ENCODE measurements at regions not wholly inside any gene's neighbourhood (a gene's known extent, or its start where the extent isn't known, plus 50 kb on each side); places are given as distances from the start of the nearest gene placed in this dataset.

- DNase-seq, result no peak
Measured at GRCh38 chr18:54772056-54772455, 56.2 kb upstream of the RAB27B start.

- no peak for DNase-seq
Measured at GRCh38 chr18:54774423-54774822, 53.9 kb upstream of the RAB27B start.

GRCh38 chr18:54774981-54775665, 53.2 kb upstream of the RAB27B start:
- no peak for DNase-seq

- no peak for DNase-seq
Measured at GRCh38 chr18:54775686-54776085, 52.6 kb upstream of the RAB27B start.

GRCh38 chr18:54776282-54776977, 51.8 kb upstream of the RAB27B start:
- peak; percentile 17 for DNase-seq

GRCh38 chr18:54777118-54777791, 51.0 kb upstream of the RAB27B start:
- DNase-seq, result no peak

GRCh38 chr18:54777989-54778388, 50.3 kb upstream of the RAB27B start:
- DNase-seq, result no peak
